Gastrocnemius medialis (tissue), 4 donors: ENCODE measurements at regions not wholly inside any gene's neighbourhood (a gene's known extent, or its start where the extent isn't known, plus 50 kb on each side); places are given as distances from the start of the nearest gene placed in this dataset.

Source experiments
- POLR2A ChIP-seq, 2 donors: fragments of 450-650 bp; IDR thresholded peaks; one replicate each; pipeline ENCODE4 v1.6.1; 2017; ENCODE audit warnings: antibody characterized with exemption in 2 of 2, mild to moderate bottlenecking in 2 of 2, moderate library complexity in 2 of 2
- TF ChIP-seq, protein P1 (sequence below), 5 experiments: fragments of 450-650 bp in 3 of 5; fragments of 200-600 bp in 2 of 5; sonication (generic) in 2 of 5; IDR thresholded peaks in 4 of 5; conservative IDR thresholded peaks in 1 of 5; 1 replicate in 4 of 5; 2 replicates in 1 of 5; pipeline ENCODE4 v1.5.1; 2016 to 2019; ENCODE audit warnings: antibody characterized with exemption in 5 of 5, mild to moderate bottlenecking in 3 of 5, moderate library complexity in 3 of 5

DNA sequence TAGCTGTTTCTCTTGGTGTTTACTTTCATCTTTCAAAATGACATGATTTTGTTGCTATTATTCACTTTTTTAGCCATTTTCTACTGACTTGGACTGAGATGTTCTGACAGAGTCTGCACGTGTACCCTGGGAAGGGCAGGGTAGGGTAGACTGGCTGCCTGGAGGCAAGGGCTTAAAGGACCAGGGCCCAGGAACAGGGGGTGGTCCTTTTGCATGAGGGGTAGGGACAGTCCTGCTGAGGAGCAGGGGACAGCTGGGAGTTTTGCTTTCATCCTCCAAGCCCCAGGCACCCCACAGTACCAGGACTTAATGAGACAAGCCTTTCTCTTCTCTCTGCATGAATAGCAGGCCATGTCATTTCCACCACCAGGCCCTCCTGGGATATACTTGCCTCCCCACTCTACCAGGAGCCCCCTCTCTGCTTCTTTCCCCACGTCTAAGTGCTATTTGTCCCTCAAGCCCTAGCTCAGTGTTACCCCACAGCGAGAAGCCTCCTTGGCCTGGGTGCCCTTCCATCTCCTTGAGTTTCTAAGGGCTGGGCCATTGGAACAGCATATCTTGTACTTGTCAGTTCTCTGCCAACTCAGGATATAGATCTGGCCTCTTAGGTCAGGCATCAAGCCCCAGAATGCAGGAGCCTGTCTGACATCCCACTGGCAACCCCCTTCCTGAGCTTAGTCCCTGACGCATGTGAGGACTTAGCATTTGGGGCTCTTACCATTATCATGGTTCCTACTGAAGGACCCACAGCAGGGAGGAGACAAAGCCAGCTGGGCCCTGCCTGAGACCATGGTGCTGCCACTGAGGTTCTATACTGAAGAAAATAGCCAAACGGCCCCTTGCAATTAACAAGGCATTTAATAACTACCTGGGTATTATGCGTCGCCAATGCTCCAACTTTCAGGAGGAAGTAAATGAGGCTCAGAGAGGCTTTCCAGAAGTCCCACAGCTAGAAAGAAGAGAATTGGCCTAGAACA is 78.4 kb upstream of the UNC5B start:
- no peak for TF ChIP-seq POLR2A (IDR thresholded peaks at IDR 0.05)
- TF ChIP-seq, protein P1, sequence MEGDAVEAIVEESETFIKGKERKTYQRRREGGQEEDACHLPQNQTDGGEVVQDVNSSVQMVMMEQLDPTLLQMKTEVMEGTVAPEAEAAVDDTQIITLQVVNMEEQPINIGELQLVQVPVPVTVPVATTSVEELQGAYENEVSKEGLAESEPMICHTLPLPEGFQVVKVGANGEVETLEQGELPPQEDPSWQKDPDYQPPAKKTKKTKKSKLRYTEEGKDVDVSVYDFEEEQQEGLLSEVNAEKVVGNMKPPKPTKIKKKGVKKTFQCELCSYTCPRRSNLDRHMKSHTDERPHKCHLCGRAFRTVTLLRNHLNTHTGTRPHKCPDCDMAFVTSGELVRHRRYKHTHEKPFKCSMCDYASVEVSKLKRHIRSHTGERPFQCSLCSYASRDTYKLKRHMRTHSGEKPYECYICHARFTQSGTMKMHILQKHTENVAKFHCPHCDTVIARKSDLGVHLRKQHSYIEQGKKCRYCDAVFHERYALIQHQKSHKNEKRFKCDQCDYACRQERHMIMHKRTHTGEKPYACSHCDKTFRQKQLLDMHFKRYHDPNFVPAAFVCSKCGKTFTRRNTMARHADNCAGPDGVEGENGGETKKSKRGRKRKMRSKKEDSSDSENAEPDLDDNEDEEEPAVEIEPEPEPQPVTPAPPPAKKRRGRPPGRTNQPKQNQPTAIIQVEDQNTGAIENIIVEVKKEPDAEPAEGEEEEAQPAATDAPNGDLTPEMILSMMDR (IDR thresholded peaks at IDR 0.05 in 4 of 5, conservative IDR thresholded peaks at IDR 0.05 in 1 of 5): no peak
